ENCODE measurements at regions not wholly inside any gene's neighbourhood (a gene's known extent, or its start where the extent isn't known, plus 50 kb on each side); places are given as distances from the start of the nearest gene placed in this dataset.

- CTCF ChIA-PET: no interaction called here
- no peaks in the 10 kb centered on the region for H3K36me3 Mint-ChIP-seq (ENCODE audit: low read depth)
- intact Hi-C loops (cut with micrococcal nuclease): no loop called here
Observed at GRCh38 chr11:70498171-70498571, 99.8 kb downstream of the CTTN start.

GRCh38 chr11:70498976-70499801 is 100.9 kb downstream of the CTTN start:
- Mint-ChIP-seq H3K27me3 (no peaks in the 10 kb centered on the region), H3K9me3 (no peaks in the 10 kb centered on the region), H3K4me1 (no peaks in the 10 kb centered on the region), H3K4me3 (no peak overlapping the region), H3K36me3 (ENCODE audit: low read depth) (no peaks in the 10 kb centered on the region), H3K27ac (no peak overlapping the region)
- POLR2A ChIA-PET: no interaction called here
- TF ChIP-seq CTCF (IDR thresholded peaks at IDR 0.05): no peak
- ATAC-seq (ENCODE audit: low read depth) (no peak), DNase-seq (no peak)
- intact Hi-C loops (cut with micrococcal nuclease): no loop called here
- CTCF ChIA-PET: no interaction called here

More at GRCh38 chr11:70498171-70498571, 99.8 kb downstream of the CTTN start:
- no peak for TF ChIP-seq CTCF (IDR thresholded peaks at IDR 0.05)
- POLR2A ChIA-PET: no interaction called here
- DNase-seq (no peak), ATAC-seq (ENCODE audit: low read depth) (no peak)
- no peaks in the 10 kb centered on the region for H3K9me3 Mint-ChIP-seq
- H3K4me3 Mint-ChIP-seq: no peak overlapping the region
- no peaks in the 10 kb centered on the region for H3K4me1 Mint-ChIP-seq
- H3K27me3 Mint-ChIP-seq: no peaks in the 10 kb centered on the region
- H3K27ac Mint-ChIP-seq: no peak overlapping the region

GRCh38 chr11:70500076-70500847 is 101.9 kb downstream of the CTTN start:
- DNase-seq: no peak
- no peak for TF ChIP-seq CTCF (IDR thresholded peaks at IDR 0.05)
- Mint-ChIP-seq H3K4me3 (no peak overlapping the region), H3K27ac (no peak overlapping the region), H3K36me3 (ENCODE audit: low read depth) (no peaks in the 10 kb centered on the region), H3K4me1 (no peaks in the 10 kb centered on the region), H3K9me3 (no peaks in the 10 kb centered on the region), H3K27me3 (no peaks in the 10 kb centered on the region)
- intact Hi-C loops (cut with micrococcal nuclease): no loop called here
- ChIA-PET CTCF (no interaction called here), POLR2A (no interaction called here)
- no peak for ATAC-seq (ENCODE audit: low read depth)

GRCh38 chr11:70501051-70501901 is 102.9 kb downstream of the CTTN start:
- Mint-ChIP-seq H3K4me1 (no peaks in the 10 kb centered on the region), H3K36me3 (ENCODE audit: low read depth) (no peaks in the 10 kb centered on the region), H3K9me3 (no peaks in the 10 kb centered on the region), H3K4me3 (no peak overlapping the region), H3K27ac (no peak overlapping the region), H3K27me3 (no peaks in the 10 kb centered on the region)
- intact Hi-C loops (cut with micrococcal nuclease): no loop called here
- ATAC-seq (ENCODE audit: low read depth): no peak
- ChIA-PET POLR2A (no interaction called here), CTCF (no interaction called here)
- DNase-seq: no peak
- TF ChIP-seq CTCF (IDR thresholded peaks at IDR 0.05): no peak
